Left lung (tissue), 4 donors: ENCODE measurements at regions not wholly inside any gene's neighbourhood (a gene's known extent, or its start where the extent isn't known, plus 50 kb on each side); places are given as distances from the start of the nearest gene placed in this dataset.

Source experiments
- ATAC-seq: fragments of 200-7000 bp; cut with Tn5 transposase; one replicate; pipeline ENCODE4 v1.9.1; 2020; ENCODE audit warnings: moderate library complexity
- DNase-seq, 4 donors: peaks; one replicate each; pipeline ENCODE4 v3.0.0-alpha.2; 2013 to 2020
- H3K27ac ChIP-seq, 2 donors: fragments of 200-600 bp; sonication (generic) in 1 of 2; one replicate each; pipeline versions ENCODE4 v1.5.0 to v1.8.0; 2020 to 2021
- H3K27me3 ChIP-seq, 2 donors: fragments of 200-600 bp; sonication (generic) in 1 of 2; one replicate each; pipeline versions ENCODE4 v1.5.0 to v1.8.0; 2020 to 2021
- H3K36me3 ChIP-seq, 2 donors: fragments of 200-600 bp; sonication (generic) in 1 of 2; one replicate each; pipeline versions ENCODE4 v1.5.0 to v1.8.0; 2020 to 2021
- H3K4me1 ChIP-seq, 2 donors: fragments of 200-600 bp; one replicate each; pipeline ENCODE4 v1.8.0; 2021
- H3K4me3 ChIP-seq, 2 donors: fragments of 200-600 bp; sonication (generic) in 1 of 2; one replicate each; pipeline versions ENCODE4 v1.5.0 to v1.8.0; 2020 to 2021; ENCODE audit warnings: mild to moderate bottlenecking in 1 of 2
- H3K9me3 ChIP-seq, 2 donors: fragments of 200-600 bp; sonication (generic) in 1 of 2; one replicate each; pipeline versions ENCODE4 v1.5.0 to v1.8.0; 2020 to 2021
- CTCF ChIP-seq, 2 donors: fragments of 200-600 bp; sonication (generic) in 1 of 2; IDR thresholded peaks; one replicate each; pipeline versions ENCODE4 v1.5.0 to v1.8.0; 2021; ENCODE audit warnings: antibody characterized with exemption in 2 of 2
- intact Hi-C, 2 donors: fragments of 100-400 bp; cut with DNase I; formaldehyde crosslinking; loops; one replicate each; pipeline versions ENCODE4 v1.11.2 to v1.14.2; 2022
- donor health status: DM: no; HTN: yes; CAD: no.
- donor health status: DM: no; HTN: no; CAD: no.

- H3K4me3 ChIP-seq, result no peak overlapping the region
- DNase-seq, result no peak
- peaks cover 0 to 8% of the 10 kb centered on the region in 2 donors for H3K4me1 ChIP-seq
- H3K27ac ChIP-seq, result no peak overlapping the region
- no peak for TF ChIP-seq CTCF (IDR thresholded peaks at IDR 0.05)
- H3K9me3 ChIP-seq, result no peaks in the 10 kb centered on the region
- ATAC-seq, result no peak
- intact Hi-C loops, result no loop called here
- no peaks in the 10 kb centered on the region for H3K27me3 ChIP-seq
- no peaks in the 10 kb centered on the region for H3K36me3 ChIP-seq
Measured at GRCh38 chr1:200332716-200333115, 77.1 kb downstream of the ZNF281 start.

- ATAC-seq (no peak), DNase-seq (no peak)
- H3K27me3 ChIP-seq, result no peaks in the 10 kb centered on the region
- no peaks in the 10 kb centered on the region for H3K9me3 ChIP-seq
- TF ChIP-seq CTCF (IDR thresholded peaks at IDR 0.05), result no peak
- no peak overlapping the region for H3K4me3 ChIP-seq
- intact Hi-C loops, result no loop called here
- H3K27ac ChIP-seq, result no peak overlapping the region
- no peaks in the 10 kb centered on the region for H3K4me1 ChIP-seq
- H3K36me3 ChIP-seq, result no peaks in the 10 kb centered on the region
Measured at GRCh38 chr1:200330741-200331428, 79.0 kb downstream of the ZNF281 start.

GRCh38 chr1:200329208-200329882, 80.5 kb downstream of the ZNF281 start:
- no peak for DNase-seq
- no peaks in the 10 kb centered on the region for H3K9me3 ChIP-seq
- intact Hi-C loops, result no loop called here
- TF ChIP-seq CTCF (IDR thresholded peaks at IDR 0.05), result no peak
- no peak overlapping the region for H3K4me3 ChIP-seq
- no peaks in the 10 kb centered on the region for H3K27me3 ChIP-seq
- ATAC-seq, result no peak
- no peaks in the 10 kb centered on the region for H3K36me3 ChIP-seq
- H3K27ac ChIP-seq, result no peak overlapping the region
- no peaks in the 10 kb centered on the region for H3K4me1 ChIP-seq

- DNase-seq (no peak), ATAC-seq (peak; percentile 68)
- intact Hi-C loops, result no loop called here
- Histone ChIP-seq H3K4me1 (no peaks in the 10 kb centered on the region), H3K27me3 (no peaks in the 10 kb centered on the region), H3K4me3 (no peak overlapping the region), H3K27ac (no peak overlapping the region), H3K9me3 (no peaks in the 10 kb centered on the region), H3K36me3 (no peaks in the 10 kb centered on the region)
- no peak for TF ChIP-seq CTCF (IDR thresholded peaks at IDR 0.05)
Measured at GRCh38 chr1:200328379-200328778, 81.5 kb downstream of the ZNF281 start.

GRCh38 chr1:200323856-200324400, 85.9 kb downstream of the ZNF281 start:
- Histone ChIP-seq H3K27ac (peak overlapping the region; percentile 20 to 43), H3K4me3 (no peak overlapping the region), H3K27me3 (no peaks in the 10 kb centered on the region), H3K9me3 (no peaks in the 10 kb centered on the region), H3K36me3 (no peaks in the 10 kb centered on the region), H3K4me1 (no peaks in the 10 kb centered on the region)
- ATAC-seq (peak; percentile 85), DNase-seq (no peak)
- TF ChIP-seq CTCF (IDR thresholded peaks at IDR 0.05), result no peak
- intact Hi-C loops, result no loop called here
